ENCODE measurements at regions not wholly inside any gene's neighbourhood (a gene's known extent, or its start where the extent isn't known, plus 50 kb on each side); places are given as distances from the start of the nearest gene placed in this dataset.

DNA sequence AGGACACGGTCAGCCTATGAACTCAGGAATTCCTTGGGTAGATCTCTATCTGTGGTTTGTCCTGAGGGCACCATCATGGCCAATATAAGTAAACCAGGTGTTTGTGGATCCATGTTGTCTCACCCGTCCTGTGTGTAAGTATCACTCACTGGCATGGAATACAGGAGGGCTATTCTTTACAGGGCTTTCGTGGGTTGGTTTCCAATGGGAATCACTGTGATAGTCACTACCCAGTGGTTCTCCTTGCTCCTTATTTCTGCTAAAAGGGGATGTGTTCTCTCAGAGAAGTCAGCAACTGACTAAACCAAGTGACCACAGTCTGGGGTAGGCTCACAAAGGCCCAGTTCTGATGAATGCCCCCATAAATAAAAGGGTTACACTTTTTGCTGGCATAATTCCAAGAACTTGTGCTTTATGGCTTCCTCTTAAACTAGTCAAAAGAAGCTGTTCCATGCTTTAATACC, 236.7 kb upstream of the JADE1 start:
- Histone ChIP-seq H3K4me3 (ENCODE audit: low read depth in 2 of 2, low read length in 2 of 2) (no peak overlapping the region), H3K9me3 (ENCODE audit: control insufficient read depth, insufficient read depth, low read depth, low read length) (no peaks in the 10 kb centered on the region), H3K27ac (ENCODE audit: low read length) (no peak overlapping the region), H3K36me3 (ENCODE audit: control insufficient read depth, insufficient read depth, low read length) (no peaks in the 10 kb centered on the region), H3K27me3 (ENCODE audit: control insufficient read depth, insufficient read depth, low read length) (no peaks in the 10 kb centered on the region), H3K4me1 (ENCODE audit: control insufficient read depth, insufficient read depth, low read length) (no peaks in the 10 kb centered on the region)
- ChIA-PET CTCF (no interaction called here), POLR2A (interaction anchor here (0.5 kb wide), 1 partner anchor 15 kb away, joined by 3 read pairs; no protein-coding TSS in a partner anchor)
- no TSS peak for BruUV-seq (replicated peaks)
- TF ChIP-seq, protein P1, sequence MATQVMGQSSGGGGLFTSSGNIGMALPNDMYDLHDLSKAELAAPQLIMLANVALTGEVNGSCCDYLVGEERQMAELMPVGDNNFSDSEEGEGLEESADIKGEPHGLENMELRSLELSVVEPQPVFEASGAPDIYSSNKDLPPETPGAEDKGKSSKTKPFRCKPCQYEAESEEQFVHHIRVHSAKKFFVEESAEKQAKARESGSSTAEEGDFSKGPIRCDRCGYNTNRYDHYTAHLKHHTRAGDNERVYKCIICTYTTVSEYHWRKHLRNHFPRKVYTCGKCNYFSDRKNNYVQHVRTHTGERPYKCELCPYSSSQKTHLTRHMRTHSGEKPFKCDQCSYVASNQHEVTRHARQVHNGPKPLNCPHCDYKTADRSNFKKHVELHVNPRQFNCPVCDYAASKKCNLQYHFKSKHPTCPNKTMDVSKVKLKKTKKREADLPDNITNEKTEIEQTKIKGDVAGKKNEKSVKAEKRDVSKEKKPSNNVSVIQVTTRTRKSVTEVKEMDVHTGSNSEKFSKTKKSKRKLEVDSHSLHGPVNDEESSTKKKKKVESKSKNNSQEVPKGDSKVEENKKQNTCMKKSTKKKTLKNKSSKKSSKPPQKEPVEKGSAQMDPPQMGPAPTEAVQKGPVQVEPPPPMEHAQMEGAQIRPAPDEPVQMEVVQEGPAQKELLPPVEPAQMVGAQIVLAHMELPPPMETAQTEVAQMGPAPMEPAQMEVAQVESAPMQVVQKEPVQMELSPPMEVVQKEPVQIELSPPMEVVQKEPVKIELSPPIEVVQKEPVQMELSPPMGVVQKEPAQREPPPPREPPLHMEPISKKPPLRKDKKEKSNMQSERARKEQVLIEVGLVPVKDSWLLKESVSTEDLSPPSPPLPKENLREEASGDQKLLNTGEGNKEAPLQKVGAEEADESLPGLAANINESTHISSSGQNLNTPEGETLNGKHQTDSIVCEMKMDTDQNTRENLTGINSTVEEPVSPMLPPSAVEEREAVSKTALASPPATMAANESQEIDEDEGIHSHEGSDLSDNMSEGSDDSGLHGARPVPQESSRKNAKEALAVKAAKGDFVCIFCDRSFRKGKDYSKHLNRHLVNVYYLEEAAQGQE (IDR thresholded peaks at IDR 0.05; ENCODE audit: insufficient read depth in 1 of 2, low read depth in 2 of 2, low read length in 1 of 2) = no peak
- no peak for TF ChIP-seq TCF7L2 (IDR thresholded peaks at IDR 0.05; ENCODE audit: low read depth, low read length)
- DNase-seq (ENCODE audit: low read depth, low spot score) (no peak), ATAC-seq (no peak; the same call in 1 of the 2 replicates)
- intact Hi-C loops (cut with micrococcal nuclease; ENCODE audit: unreplicated experiment) = no loop called here
- in situ Hi-C loops (cut with HindIII; ENCODE audit: low pct_unique_long_range_greater_than_20kb, low sequenced_read_pairs) = no loop called here

DNA sequence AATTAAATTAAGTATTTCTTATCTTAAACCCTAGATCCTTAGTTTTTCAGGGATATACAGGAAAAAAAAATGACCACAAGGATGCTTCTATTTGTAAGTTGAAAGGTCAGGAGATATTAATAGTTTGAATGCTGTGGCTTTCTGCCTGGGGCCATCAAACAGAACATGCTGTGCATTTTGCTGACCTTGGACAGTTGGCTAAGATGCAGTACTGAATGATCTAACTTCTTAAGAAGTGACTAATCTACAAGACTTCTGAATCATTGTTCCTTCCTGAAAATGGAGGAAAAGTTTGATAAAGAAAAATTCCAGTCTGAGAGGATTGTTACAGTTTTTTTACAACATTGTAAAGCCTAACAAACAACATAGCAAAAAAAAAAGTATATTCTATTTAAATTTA, 237.8 kb upstream of the JADE1 start:
- no peak overlapping the region for H3K27ac ChIP-seq (ENCODE audit: low read length)
- ATAC-seq = peak; percentile 68; the same call in 1 of the 2 replicates
- no peak for DNase-seq (ENCODE audit: low read depth, low spot score)
- in situ Hi-C loops (cut with HindIII; ENCODE audit: low pct_unique_long_range_greater_than_20kb, low sequenced_read_pairs) = no loop called here
- ChIA-PET POLR2A (no interaction called here), CTCF (no interaction called here)
- H3K36me3 ChIP-seq (ENCODE audit: control insufficient read depth, insufficient read depth, low read length) = no peaks in the 10 kb centered on the region
- no peaks in the 10 kb centered on the region for H3K27me3 ChIP-seq (ENCODE audit: control insufficient read depth, insufficient read depth, low read length)
- no peaks in the 10 kb centered on the region for H3K9me3 ChIP-seq (ENCODE audit: control insufficient read depth, insufficient read depth, low read depth, low read length)
- TF ChIP-seq, protein P2, sequence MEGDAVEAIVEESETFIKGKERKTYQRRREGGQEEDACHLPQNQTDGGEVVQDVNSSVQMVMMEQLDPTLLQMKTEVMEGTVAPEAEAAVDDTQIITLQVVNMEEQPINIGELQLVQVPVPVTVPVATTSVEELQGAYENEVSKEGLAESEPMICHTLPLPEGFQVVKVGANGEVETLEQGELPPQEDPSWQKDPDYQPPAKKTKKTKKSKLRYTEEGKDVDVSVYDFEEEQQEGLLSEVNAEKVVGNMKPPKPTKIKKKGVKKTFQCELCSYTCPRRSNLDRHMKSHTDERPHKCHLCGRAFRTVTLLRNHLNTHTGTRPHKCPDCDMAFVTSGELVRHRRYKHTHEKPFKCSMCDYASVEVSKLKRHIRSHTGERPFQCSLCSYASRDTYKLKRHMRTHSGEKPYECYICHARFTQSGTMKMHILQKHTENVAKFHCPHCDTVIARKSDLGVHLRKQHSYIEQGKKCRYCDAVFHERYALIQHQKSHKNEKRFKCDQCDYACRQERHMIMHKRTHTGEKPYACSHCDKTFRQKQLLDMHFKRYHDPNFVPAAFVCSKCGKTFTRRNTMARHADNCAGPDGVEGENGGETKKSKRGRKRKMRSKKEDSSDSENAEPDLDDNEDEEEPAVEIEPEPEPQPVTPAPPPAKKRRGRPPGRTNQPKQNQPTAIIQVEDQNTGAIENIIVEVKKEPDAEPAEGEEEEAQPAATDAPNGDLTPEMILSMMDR (IDR thresholded peaks at IDR 0.05) = no peak
- TF ChIP-seq TCF7L2 (IDR thresholded peaks at IDR 0.05; ENCODE audit: low read depth, low read length) (no peak), POLR2AphosphoS5 (IDR thresholded peaks at IDR 0.05; ENCODE audit: low read depth, low read length) (no peak), SIN3A (IDR thresholded peaks at IDR 0.05; ENCODE audit: borderline replicate concordance, insufficient read depth, low read depth, low read length) (no peak)
- TF ChIP-seq, protein P1 (IDR thresholded peaks at IDR 0.05; ENCODE audit: insufficient read depth in 1 of 2, low read depth in 2 of 2, low read length in 1 of 2) = no peak
- intact Hi-C loops (cut with micrococcal nuclease; ENCODE audit: unreplicated experiment) = no loop called here
- H3K4me1 ChIP-seq (ENCODE audit: control insufficient read depth, insufficient read depth, low read length) = no peaks in the 10 kb centered on the region
- BruUV-seq (replicated peaks) = no TSS peak
- no peak overlapping the region for H3K4me3 ChIP-seq (ENCODE audit: low read depth in 2 of 2, low read length in 2 of 2)
